ENCODE measurements at regions not wholly inside any gene's neighbourhood (a gene's known extent, or its start where the extent isn't known, plus 50 kb on each side); places are given as distances from the start of the nearest gene placed in this dataset.

- Histone ChIP-seq H3K27ac (replicated peaks; ENCODE audit: low read length) (no peak overlapping the region), H3K9me3 (replicated peaks in 1 of 2; ENCODE audit: control insufficient read depth in 2 of 2, insufficient read depth in 1 of 2, low read depth in 1 of 2, low read length in 2 of 2) (no peaks in the 10 kb centered on the region), H3K4me1 (ENCODE audit: control insufficient read depth in 2 of 2, insufficient read depth in 1 of 2, low read depth in 1 of 2, low read length in 2 of 2) (no peaks in the 10 kb centered on the region), H3K18ac (ENCODE audit: low read length) (no peak overlapping the region), H3K9ac (ENCODE audit: low read depth, low read length, poor library complexity) (no peak overlapping the region), H3K36me3 (replicated peaks in 1 of 2; ENCODE audit: control insufficient read depth in 2 of 2, insufficient read depth in 2 of 2, low read length in 2 of 2) (no peaks in the 10 kb centered on the region), H3K4me3 (ENCODE audit: low read length in 2 of 2) (no peak overlapping the region), H4K91ac (ENCODE audit: low read depth, low read length, poor library complexity) (no peak overlapping the region), H3K4ac (ENCODE audit: low read length) (no peak overlapping the region), H3K14ac (ENCODE audit: low read length) (no peak overlapping the region), H3K23ac (ENCODE audit: low read depth, low read length, poor library complexity) (no peak overlapping the region), H2BK15ac (ENCODE audit: low read length) (no peak overlapping the region), H3K79me1 (ENCODE audit: low read depth, low read length) (no peaks in the 10 kb centered on the region), H2AK5ac (ENCODE audit: low read depth, low read length) (no peak overlapping the region), H2BK120ac (ENCODE audit: low read depth, low read length) (no peak overlapping the region), H4K8ac (ENCODE audit: low read depth, low read length) (no peak overlapping the region), H2AFZ (ENCODE audit: low read length) (no peak overlapping the region), H3K4me2 (ENCODE audit: insufficient read depth, low read length, poor library complexity, severe bottlenecking) (no peak overlapping the region), H3K27me3 (ENCODE audit: control insufficient read depth in 3 of 3, insufficient read depth in 3 of 3, low read depth in 1 of 3, low read length in 3 of 3) (no peaks in the 10 kb centered on the region), H2BK5ac (ENCODE audit: low read length) (no peak overlapping the region), H2BK12ac (ENCODE audit: low read length) (no peak overlapping the region)
- DNase-seq (ENCODE audit: low spot score) = no peak
- no CpG with 5 or more reads among the region's 1 CpG for WGBS, 2 donors (ENCODE audit: extremely low coverage in 2 of 2, insufficient read length in 2 of 2, insufficient replicate concordance in 1 of 2)
Measured at GRCh38 chr10:52915391-52915790, 142.8 kb upstream of the MBL2 start.

GRCh38 chr10:52911163-52911562 lies 138.6 kb upstream of the MBL2 start:
- H2AK5ac ChIP-seq (ENCODE audit: low read depth, low read length) = no peak overlapping the region
- H2BK120ac ChIP-seq (ENCODE audit: low read depth, low read length) = no peak overlapping the region
- no peak overlapping the region for H4K8ac ChIP-seq (ENCODE audit: low read depth, low read length)
- no peak for DNase-seq (ENCODE audit: low spot score)
- no peak overlapping the region for H3K14ac ChIP-seq (ENCODE audit: low read length)
- H3K18ac ChIP-seq (ENCODE audit: low read length) = no peak overlapping the region
- H2AFZ ChIP-seq (ENCODE audit: low read length) = no peak overlapping the region
- no peak overlapping the region for H3K4ac ChIP-seq (ENCODE audit: low read length)
- no peak overlapping the region for H3K23ac ChIP-seq (ENCODE audit: low read depth, low read length, poor library complexity)
- no peak overlapping the region for H3K4me2 ChIP-seq (ENCODE audit: insufficient read depth, low read length, poor library complexity, severe bottlenecking)
- no peak overlapping the region for H3K27ac ChIP-seq (replicated peaks; ENCODE audit: low read length)
- no peaks in the 10 kb centered on the region for H3K27me3 ChIP-seq (ENCODE audit: control insufficient read depth in 3 of 3, insufficient read depth in 3 of 3, low read depth in 1 of 3, low read length in 3 of 3)
- H3K79me1 ChIP-seq (ENCODE audit: low read depth, low read length) = no peaks in the 10 kb centered on the region
- no peak overlapping the region for H2BK15ac ChIP-seq (ENCODE audit: low read length)
- H4K91ac ChIP-seq (ENCODE audit: low read depth, low read length, poor library complexity) = no peak overlapping the region
- H3K9ac ChIP-seq (ENCODE audit: low read depth, low read length, poor library complexity) = no peak overlapping the region
- H2BK12ac ChIP-seq (ENCODE audit: low read length) = no peak overlapping the region
- H2BK5ac ChIP-seq (ENCODE audit: low read length) = no peak overlapping the region
- no CpG with 5 or more reads among the region's 1 CpG for WGBS, 2 donors (ENCODE audit: extremely low coverage in 2 of 2, insufficient read length in 2 of 2, insufficient replicate concordance in 1 of 2)
- H3K4me3 ChIP-seq (ENCODE audit: low read length in 2 of 2) = no peak overlapping the region
- no peaks in the 10 kb centered on the region for H3K36me3 ChIP-seq (replicated peaks in 1 of 2; ENCODE audit: control insufficient read depth in 2 of 2, insufficient read depth in 2 of 2, low read length in 2 of 2)
- H3K9me3 ChIP-seq (replicated peaks in 1 of 2; ENCODE audit: control insufficient read depth in 2 of 2, insufficient read depth in 1 of 2, low read depth in 1 of 2, low read length in 2 of 2) = no peaks in the 10 kb centered on the region
- H3K4me1 ChIP-seq (ENCODE audit: control insufficient read depth in 2 of 2, insufficient read depth in 1 of 2, low read depth in 1 of 2, low read length in 2 of 2) = no peaks in the 10 kb centered on the region

GRCh38 chr10:52908478-52908877 lies 135.9 kb upstream of the MBL2 start:
- Histone ChIP-seq H2AFZ (ENCODE audit: low read length) (no peak overlapping the region), H3K27me3 (ENCODE audit: control insufficient read depth in 3 of 3, insufficient read depth in 3 of 3, low read depth in 1 of 3, low read length in 3 of 3) (no peaks in the 10 kb centered on the region), H4K8ac (ENCODE audit: low read depth, low read length) (no peak overlapping the region), H2BK120ac (ENCODE audit: low read depth, low read length) (no peak overlapping the region), H3K4me3 (ENCODE audit: low read length in 2 of 2) (no peak overlapping the region), H3K23ac (ENCODE audit: low read depth, low read length, poor library complexity) (no peak overlapping the region), H4K91ac (ENCODE audit: low read depth, low read length, poor library complexity) (no peak overlapping the region), H3K9ac (ENCODE audit: low read depth, low read length, poor library complexity) (no peak overlapping the region), H3K36me3 (replicated peaks in 1 of 2; ENCODE audit: control insufficient read depth in 2 of 2, insufficient read depth in 2 of 2, low read length in 2 of 2) (no peaks in the 10 kb centered on the region), H2BK12ac (ENCODE audit: low read length) (no peak overlapping the region), H3K27ac (replicated peaks; ENCODE audit: low read length) (no peak overlapping the region), H3K9me3 (replicated peaks in 1 of 2; ENCODE audit: control insufficient read depth in 2 of 2, insufficient read depth in 1 of 2, low read depth in 1 of 2, low read length in 2 of 2) (no peaks in the 10 kb centered on the region), H3K4me2 (ENCODE audit: insufficient read depth, low read length, poor library complexity, severe bottlenecking) (no peak overlapping the region), H3K14ac (ENCODE audit: low read length) (no peak overlapping the region), H3K4ac (ENCODE audit: low read length) (no peak overlapping the region), H2BK15ac (ENCODE audit: low read length) (no peak overlapping the region), H2AK5ac (ENCODE audit: low read depth, low read length) (no peak overlapping the region), H3K79me1 (ENCODE audit: low read depth, low read length) (no peaks in the 10 kb centered on the region), H3K18ac (ENCODE audit: low read length) (no peak overlapping the region), H3K4me1 (ENCODE audit: control insufficient read depth in 2 of 2, insufficient read depth in 1 of 2, low read depth in 1 of 2, low read length in 2 of 2) (peaks cover 0 to 2% of the 10 kb centered on the region in 2 donors), H2BK5ac (ENCODE audit: low read length) (no peak overlapping the region)
- no CpG with 5 or more reads among the region's 5 CpGs for WGBS, 2 donors (ENCODE audit: extremely low coverage in 2 of 2, insufficient read length in 2 of 2, insufficient replicate concordance in 1 of 2)
- no peak for DNase-seq (ENCODE audit: low spot score)

GRCh38 chr10:52906046-52906445 lies 133.5 kb upstream of the MBL2 start:
- Histone ChIP-seq H3K4ac (ENCODE audit: low read length) (no peak overlapping the region), H3K4me1 (ENCODE audit: control insufficient read depth in 2 of 2, insufficient read depth in 1 of 2, low read depth in 1 of 2, low read length in 2 of 2) (peaks cover 0 to 3% of the 10 kb centered on the region in 2 donors), H3K4me2 (ENCODE audit: insufficient read depth, low read length, poor library complexity, severe bottlenecking) (no peak overlapping the region), H3K23ac (ENCODE audit: low read depth, low read length, poor library complexity) (no peak overlapping the region), H2BK15ac (ENCODE audit: low read length) (no peak overlapping the region), H3K79me1 (ENCODE audit: low read depth, low read length) (no peaks in the 10 kb centered on the region), H3K14ac (ENCODE audit: low read length) (no peak overlapping the region), H3K9me3 (replicated peaks in 1 of 2; ENCODE audit: control insufficient read depth in 2 of 2, insufficient read depth in 1 of 2, low read depth in 1 of 2, low read length in 2 of 2) (no peaks in the 10 kb centered on the region), H3K36me3 (replicated peaks in 1 of 2; ENCODE audit: control insufficient read depth in 2 of 2, insufficient read depth in 2 of 2, low read length in 2 of 2) (no peaks in the 10 kb centered on the region), H2BK5ac (ENCODE audit: low read length) (no peak overlapping the region), H3K4me3 (ENCODE audit: low read length in 2 of 2) (no peak overlapping the region), H3K27ac (replicated peaks; ENCODE audit: low read length) (no peak overlapping the region), H4K8ac (ENCODE audit: low read depth, low read length) (no peak overlapping the region), H2AK5ac (ENCODE audit: low read depth, low read length) (no peak overlapping the region), H4K91ac (ENCODE audit: low read depth, low read length, poor library complexity) (no peak overlapping the region), H2BK12ac (ENCODE audit: low read length) (no peak overlapping the region), H3K9ac (ENCODE audit: low read depth, low read length, poor library complexity) (no peak overlapping the region), H3K18ac (ENCODE audit: low read length) (no peak overlapping the region), H2BK120ac (ENCODE audit: low read depth, low read length) (no peak overlapping the region), H2AFZ (ENCODE audit: low read length) (no peak overlapping the region), H3K27me3 (ENCODE audit: control insufficient read depth in 3 of 3, insufficient read depth in 3 of 3, low read depth in 1 of 3, low read length in 3 of 3) (no peaks in the 10 kb centered on the region)
- DNase-seq (ENCODE audit: low spot score) = no peak
- no CpG with 5 or more reads among the region's 1 CpG for WGBS, 2 donors (ENCODE audit: extremely low coverage in 2 of 2, insufficient read length in 2 of 2, insufficient replicate concordance in 1 of 2)
